GM19238 (cell line): ENCODE measurements at regions not wholly inside any gene's neighbourhood (a gene's known extent, or its start where the extent isn't known, plus 50 kb on each side); places are given as distances from the start of the nearest gene placed in this dataset.
"Not testable (repeated sequence)": the region's sequence is repeated elsewhere in the genome, so short reads cannot be mapped to it uniquely, and the experiment has no call there.

Experiments
- DNase-seq: peaks from one replicate; pipeline ENCODE4 v3.0.0; 2011; ENCODE audit warnings: low spot score; ENCODE audit not compliant: insufficient read length

DNA sequence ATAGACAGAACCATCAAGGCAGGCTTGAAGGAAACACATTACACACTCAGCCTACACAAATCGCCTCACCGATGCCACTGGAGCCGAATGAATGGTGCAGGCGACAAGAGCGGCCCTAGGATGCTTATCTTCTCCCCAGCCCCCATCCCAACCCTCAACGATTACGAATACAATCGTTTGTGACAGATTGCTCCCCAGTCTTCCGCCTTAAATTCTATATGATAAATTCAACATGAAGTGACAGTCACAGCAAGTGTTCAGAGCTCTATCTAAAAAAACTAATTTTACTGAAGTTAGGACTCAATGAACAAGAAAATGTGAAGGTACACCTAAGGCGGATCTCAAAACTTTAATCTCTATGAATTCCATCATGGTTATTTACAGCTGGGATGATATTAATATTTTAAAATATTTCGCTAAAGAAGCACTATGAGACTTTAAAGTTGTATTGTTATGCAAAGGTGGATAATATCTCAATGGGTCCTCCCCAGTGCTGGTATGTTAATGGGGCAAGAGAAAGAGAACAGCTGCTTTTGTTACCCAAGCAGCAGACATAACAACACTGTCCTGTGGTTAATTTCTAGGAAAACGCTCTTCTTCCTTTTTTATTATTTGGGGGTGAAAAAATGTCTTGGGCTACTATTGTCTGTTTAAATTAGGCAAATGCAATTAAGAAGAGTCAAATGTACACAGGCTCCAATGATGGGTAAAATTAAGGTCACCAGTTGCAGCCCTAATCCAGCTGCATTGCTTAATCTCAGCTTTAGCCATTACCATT lies 147.6 kb upstream of the NR2F2 start:
- no peak for DNase-seq

GRCh38 chr15:96183514-96183850 lies 147.0 kb upstream of the NR2F2 start:
- DNase-seq, result no peak

DNA sequence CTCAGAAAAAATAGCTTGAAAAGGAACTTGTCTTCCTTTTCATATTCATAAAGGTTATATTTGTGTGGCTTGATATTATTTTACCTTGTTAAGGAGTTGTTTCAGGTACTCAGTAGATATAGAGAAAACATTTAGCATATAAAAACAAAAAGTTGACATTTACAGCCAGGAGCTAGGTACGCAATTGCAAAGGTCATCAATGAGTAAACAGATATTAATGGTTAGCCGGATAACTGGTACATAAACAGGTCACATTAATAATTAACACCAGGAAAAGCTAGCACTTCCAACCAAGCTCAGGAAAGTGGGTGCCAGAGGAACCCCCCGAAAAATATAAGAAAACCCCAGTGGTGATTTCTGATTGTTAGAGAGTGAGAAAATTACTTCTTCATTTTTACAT lies 146.6 kb upstream of the NR2F2 start:
- DNase-seq, result no peak

DNA sequence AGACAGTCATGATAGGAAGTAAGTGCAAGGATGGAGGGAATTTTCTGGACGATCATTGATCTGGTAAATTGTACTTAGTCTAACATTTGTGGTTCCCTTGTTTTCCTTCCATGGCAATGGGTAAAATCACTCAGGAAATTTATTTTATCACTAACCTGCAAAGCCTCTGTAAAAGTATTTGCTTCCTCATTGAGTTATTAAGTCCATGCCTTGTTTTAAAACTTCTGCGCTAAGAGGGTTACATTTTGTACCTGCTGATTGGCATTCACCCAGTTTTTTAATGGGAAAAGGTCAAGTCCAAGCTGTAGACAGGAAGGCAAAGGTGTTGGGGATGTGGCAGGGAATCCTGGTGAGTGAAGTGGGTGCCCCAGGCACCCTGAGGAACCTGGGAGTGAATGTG lies 146.2 kb upstream of the NR2F2 start:
- no peak for DNase-seq

DNA sequence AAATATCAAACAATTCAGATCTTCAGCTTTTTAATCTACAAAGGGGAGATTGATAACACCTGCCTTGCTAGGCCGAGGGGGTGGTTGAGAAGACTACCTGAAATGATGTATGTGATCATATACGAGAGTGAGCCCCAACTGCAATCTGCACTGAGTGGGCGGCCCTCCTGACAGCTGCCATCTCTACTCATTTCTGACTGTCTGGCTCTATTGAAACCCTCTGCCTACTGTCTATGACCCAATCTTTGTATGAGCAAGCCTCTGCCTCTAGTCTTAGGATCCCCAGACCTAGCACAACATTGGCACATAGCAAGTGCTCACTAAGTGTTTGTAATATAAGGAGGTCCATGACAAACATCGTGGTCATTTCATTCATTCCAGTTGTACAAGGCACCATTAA lies 144.4 kb upstream of the NR2F2 start:
- no peak for DNase-seq

DNA sequence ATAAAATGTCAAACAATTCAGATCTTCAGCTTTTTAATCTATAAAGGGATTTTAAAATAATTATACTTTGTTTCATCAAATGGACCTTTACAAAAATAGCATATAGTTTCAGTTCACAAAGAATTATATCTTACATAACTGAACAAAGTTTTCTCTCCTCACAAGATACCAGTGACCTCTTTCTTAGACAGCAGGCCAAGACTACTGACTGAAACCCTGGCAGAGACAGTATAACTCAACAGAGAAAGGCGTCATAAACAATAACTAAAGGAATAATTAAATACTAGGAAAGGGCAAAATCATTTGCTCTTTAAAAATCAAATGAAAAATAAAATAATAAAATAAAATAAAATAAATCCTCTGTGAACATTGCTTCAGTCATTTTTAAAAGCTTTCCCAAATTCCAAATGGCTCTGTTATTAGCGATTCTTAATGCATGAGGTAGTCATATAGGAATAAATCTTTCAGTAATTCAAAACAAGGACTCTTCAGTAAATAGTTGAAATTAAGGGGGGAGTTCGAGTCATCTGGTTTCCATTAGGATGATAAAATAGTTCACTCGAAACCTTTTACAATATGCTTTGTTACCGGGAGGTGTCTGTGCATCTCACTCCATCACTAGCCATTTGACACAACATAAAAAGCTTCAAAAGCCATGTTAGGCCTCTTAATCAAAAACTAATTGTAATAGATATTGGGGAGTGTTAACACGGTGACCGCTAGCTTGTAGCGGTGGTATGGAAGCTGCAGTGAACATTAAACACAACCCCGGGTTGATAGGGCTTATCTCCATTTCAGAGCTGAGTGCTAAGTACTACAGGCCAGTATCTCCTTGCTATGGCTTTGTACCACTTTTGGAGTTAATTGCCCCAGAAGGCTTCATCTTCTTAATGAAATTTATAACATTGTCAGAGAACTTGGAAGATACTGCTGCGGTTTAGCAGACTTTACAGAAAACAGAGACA lies 142.9 kb upstream of the NR2F2 start:
- no peak for DNase-seq

DNA sequence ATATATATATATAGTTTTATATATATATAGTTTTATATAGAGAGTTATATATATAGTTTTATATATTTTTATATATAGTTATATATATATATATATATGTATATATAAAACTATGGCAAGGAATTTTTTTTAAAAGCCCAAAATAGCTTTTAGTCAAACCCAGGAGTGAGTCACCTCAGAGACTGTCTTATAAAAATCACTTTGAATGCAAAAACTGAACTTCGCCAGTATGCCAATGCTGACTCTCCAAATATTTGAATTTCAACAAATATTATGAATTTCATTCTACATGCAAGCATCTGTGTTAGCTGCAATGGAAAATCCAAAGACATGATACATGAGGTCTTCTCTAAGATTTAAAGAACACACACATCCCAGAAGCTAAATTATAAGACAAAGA lies 132.8 kb upstream of the NR2F2 start:
- no peak for DNase-seq

GRCh38 chr15:96199111-96199510 lies 131.4 kb upstream of the NR2F2 start:
- DNase-seq, result no peak

DNA sequence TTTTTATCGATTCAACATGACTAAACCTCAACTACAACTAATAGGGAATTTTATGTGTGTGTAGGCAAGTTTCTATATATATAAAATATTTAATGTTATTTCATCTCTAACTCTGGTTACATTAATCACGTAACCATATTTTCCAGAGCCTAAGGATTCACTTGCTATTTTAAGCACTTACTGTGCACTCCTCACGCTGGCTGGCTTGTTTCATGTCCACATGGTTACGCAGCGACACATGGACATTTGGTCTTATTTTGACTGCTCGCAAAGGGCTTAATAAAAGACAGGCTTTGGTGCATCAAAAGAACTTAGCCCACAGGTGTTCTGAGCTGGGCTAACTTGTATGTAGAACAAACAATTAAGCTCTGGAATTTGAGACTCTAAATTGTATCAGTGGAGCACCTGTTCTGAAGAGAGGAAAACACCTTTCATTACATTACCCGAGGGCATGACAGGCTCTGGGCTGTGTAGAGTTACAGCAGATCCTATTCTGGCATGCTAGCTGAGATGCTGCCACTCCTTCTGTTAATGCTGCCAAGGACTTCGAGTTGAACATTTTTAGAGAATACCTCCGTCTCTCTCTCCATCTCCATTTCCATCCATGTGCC lies 130.0 kb upstream of the NR2F2 start:
- no peak for DNase-seq

GRCh38 chr15:96201696-96202095 lies 128.8 kb upstream of the NR2F2 start:
- DNase-seq, result no peak

- DNase-seq, result not testable (repeated sequence)
Measured at GRCh38 chr15:96205588-96205987, 124.9 kb upstream of the NR2F2 start.

DNA sequence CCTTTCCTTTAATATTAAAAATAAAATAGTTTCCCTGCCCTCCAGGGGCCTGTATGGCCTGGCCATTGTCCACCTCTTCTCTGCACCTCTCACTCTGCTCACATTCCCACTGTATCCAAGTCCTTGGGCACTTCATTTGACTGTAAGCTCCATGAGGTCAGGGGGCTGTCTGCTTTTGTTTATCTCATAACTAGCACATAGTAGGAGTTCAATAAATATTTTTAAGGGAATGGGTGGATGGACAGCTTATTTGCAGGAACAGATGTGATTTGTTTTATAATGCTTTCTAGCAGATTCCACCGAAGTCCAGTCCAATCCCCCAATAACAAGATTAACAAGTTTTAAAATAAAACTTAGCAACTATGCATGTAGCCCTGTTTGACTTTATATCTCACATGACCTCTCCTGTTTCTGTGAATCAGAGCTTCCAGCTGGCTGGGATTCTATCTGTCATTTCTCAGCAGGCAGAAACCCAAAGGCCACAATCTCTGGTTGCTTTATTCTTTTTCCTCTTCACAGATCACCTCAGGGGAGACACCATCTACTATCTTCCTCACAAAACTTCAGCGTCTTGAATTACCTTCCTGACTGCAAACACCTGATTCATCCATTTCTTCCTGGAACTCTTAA lies 123.0 kb upstream of the NR2F2 start:
- no peak for DNase-seq

DNA sequence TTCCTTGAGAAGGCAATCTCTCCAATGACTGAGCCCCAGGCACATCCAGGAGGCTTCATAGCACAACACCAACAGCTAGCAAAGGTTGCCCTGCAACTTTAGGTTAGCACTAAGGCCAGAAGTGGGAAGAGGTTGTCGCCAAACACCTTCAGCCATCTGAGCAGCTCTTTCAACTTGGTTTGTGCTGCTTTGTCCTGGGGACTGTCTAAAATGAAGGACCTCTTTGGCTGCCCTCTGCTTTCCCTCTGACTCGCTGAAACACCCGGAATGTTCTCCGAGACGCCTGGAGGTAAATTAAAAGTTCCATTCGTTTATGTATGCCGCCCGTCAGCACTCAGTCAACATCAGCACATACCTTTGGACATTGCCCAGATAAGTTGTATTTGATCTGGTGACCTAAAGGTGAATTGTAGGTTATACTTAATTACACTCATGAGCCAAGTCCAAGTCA lies 121.2 kb upstream of the NR2F2 start:
- no peak for DNase-seq

GRCh38 chr15:96213045-96213444 lies 117.5 kb upstream of the NR2F2 start:
- DNase-seq, result no peak

- DNase-seq, result no peak
Measured at GRCh38 chr15:96213896-96214295, 116.6 kb upstream of the NR2F2 start.

DNA sequence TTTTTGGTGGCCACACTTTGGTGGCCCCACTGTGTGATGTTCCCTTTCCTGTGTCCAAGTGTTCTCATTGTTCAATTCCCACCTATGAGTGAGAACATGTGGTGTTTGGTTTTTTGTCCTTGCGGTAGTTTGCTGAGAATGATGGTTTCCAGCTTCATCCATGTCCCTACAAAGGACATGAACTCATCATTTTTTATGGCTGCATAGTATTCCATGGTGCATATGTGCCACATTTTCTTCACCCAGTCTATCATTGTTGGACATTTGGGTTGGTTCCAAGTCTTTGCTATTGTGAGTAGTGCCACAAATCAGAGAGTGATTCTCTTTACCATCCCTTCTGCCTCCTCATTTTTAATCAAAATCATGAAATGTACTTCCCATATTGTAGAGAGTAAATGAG lies 114.0 kb upstream of the NR2F2 start:
- DNase-seq, result not testable (repeated sequence)

GRCh38 chr15:96217983-96218382 lies 112.5 kb upstream of the NR2F2 start:
- DNase-seq, result no peak

DNA sequence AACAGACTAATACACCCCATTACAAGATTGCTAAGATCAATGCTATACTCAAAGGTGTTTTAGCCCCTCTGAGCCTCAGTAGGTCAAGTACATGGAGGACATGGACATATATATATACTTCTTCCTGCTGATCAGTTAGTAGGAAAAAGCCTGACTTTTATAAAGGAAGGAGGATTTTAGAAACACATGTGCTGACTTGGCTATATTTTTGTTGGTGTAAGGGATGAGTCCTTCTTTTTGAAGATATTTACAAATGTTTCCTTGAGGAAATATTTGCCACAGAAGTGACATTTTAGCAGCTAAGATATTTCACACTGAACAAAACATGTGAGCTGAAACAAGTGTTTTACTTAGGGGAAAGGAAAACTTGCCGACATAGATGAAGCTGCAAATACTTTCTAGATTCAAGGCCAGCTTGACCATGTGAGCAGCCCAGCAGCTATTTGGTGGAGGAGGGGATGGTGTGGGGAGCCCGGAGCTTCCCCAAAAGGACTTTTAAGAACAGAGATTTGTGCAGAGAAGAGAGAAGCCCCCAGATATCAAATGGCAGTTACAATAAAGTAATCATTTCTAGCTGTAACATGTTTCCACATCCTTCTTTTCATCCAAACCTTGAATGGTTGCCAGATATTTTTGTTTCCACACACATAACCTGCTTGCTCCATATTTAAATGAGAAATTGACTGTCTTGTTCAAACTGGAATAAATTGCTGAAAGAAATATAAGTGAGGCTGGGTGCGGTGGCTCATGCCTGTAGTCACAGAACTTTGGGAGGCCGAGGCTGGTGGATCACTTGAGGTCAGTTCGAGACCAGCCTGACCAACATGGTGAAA lies 111.7 kb upstream of the NR2F2 start:
- no peak for DNase-seq

DNA sequence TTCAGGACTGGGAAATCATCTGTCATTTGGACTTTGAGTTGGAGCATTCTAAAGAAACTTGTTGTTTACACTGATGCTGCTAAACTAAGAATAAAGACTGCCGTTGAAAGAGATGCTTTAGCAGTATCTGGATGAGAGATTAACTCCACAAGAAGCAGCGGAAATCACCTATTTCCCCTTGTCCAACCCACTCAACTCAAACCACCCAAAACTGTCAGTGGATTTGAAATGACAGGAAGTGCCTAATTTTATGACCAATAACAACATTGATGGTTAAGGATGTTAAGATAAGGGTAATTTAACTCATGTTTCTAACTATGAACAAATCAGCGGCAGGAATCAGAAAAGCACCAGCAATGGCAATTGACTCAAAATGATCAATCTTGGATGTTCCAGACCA lies 110.8 kb upstream of the NR2F2 start:
- DNase-seq, result no peak

DNA sequence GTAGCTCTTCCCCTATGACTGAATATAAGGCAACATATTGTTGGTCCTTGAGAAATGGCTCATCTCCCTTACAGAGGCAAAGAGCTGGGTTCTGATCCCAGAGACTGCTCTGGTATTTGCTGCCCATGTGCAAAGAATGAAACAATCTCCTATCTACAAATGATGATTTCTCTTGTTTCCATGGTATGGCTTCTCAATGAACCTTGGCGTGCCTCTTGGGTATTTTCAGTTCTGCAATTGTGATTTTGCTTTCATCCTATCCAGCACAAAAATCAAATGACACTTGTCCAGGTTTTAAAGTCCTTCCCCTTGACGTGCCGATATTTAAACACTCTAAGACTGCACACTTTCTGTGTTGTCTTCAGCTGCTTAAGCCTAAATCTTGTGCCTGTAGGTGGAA lies 109.8 kb upstream of the NR2F2 start:
- DNase-seq, result no peak

- no peak for DNase-seq
Measured at GRCh38 chr15:96222981-96223380, 107.5 kb upstream of the NR2F2 start.
